Neural progenitor cell (in vitro differentiated cells): ENCODE measurements at regions not wholly inside any gene's neighbourhood (a gene's known extent, or its start where the extent isn't known, plus 50 kb on each side); places are given as distances from the start of the nearest gene placed in this dataset.

Experiments
- DNase-seq: peaks from one replicate; pipeline ENCODE4 v3.0.0-alpha.2; 2016; ENCODE audit warnings: low spot score
- H2AFZ ChIP-seq: fragments of 200-600 bp; sonication (generic); replicated peaks from 2 replicates; pipeline ENCODE4 v1.6.1; 2016; ENCODE audit warnings: antibody characterized with exemption
- H3F3A ChIP-seq: fragments of 200-600 bp; sonication (generic); 2 replicates; pipeline ENCODE4 v1.6.1; 2016; ENCODE audit warnings: antibody characterized with exemption, low read depth
- H3K27ac ChIP-seq: fragments of 200-600 bp; sonication (generic); 2 replicates; pipeline ENCODE4 v1.5.1; 2016; ENCODE audit warnings: mild to moderate bottlenecking
- H3K27me3 ChIP-seq: fragments of 200-600 bp; sonication (generic); 2 replicates; pipeline ENCODE4 v1.6.1; 2016; ENCODE audit warnings: mild to moderate bottlenecking, moderate library complexity
- H3K36me3 ChIP-seq: fragments of 200-600 bp; sonication (generic); 2 replicates; pipeline ENCODE4 v1.5.1; 2016
- H3K4me1 ChIP-seq: fragments of 200-600 bp; sonication (generic); 2 replicates; pipeline ENCODE4 v1.6.1; 2016; ENCODE audit warnings: mixed run types
- H3K4me2 ChIP-seq: fragments of 200-600 bp; sonication (generic); 2 replicates; pipeline ENCODE4 v1.6.1; 2016
- H3K4me3 ChIP-seq: fragments of 200-600 bp; sonication (generic); 2 replicates; pipeline ENCODE4 v1.5.1; 2016
- H3K79me2 ChIP-seq: fragments of 200-600 bp; sonication (generic); 2 replicates; pipeline ENCODE4 v1.6.1; 2016; ENCODE audit warnings: low read depth
- H3K9ac ChIP-seq: fragments of 200-600 bp; sonication (generic); 2 replicates; pipeline ENCODE4 v1.6.1; 2016
- H3K9me3 ChIP-seq: fragments of 200-600 bp; sonication (generic); 2 replicates; pipeline ENCODE4 v1.5.1; 2016; ENCODE audit warnings: low read depth
- H4K20me1 ChIP-seq: fragments of 200-600 bp; sonication (generic); 2 replicates; pipeline ENCODE4 v1.6.1; 2016; ENCODE audit warnings: low read depth
- H3K27ac Mint-ChIP-seq: 3 replicates; pipeline ENCODE4 v1.8.0; 2021; ENCODE audit warnings: mixed read lengths
- H3K27me3 Mint-ChIP-seq: 2 replicates; pipeline ENCODE4 v1.8.0; 2022; ENCODE audit warnings: low read depth, mild to moderate bottlenecking, inconsistent platforms, moderate library complexity, mixed read lengths; ENCODE audit not compliant: insufficient read depth
- H3K36me3 Mint-ChIP-seq: 3 replicates; pipeline ENCODE4 v1.8.0; 2021; ENCODE audit warnings: mixed read lengths
- H3K4me1 Mint-ChIP-seq: 3 replicates; pipeline ENCODE4 v1.8.0; 2021; ENCODE audit warnings: mixed read lengths
- H3K4me3 Mint-ChIP-seq: 3 replicates; pipeline ENCODE4 v1.8.0; 2021; ENCODE audit warnings: mild to moderate bottlenecking, moderate library complexity, mixed read lengths
- H3K9me3 Mint-ChIP-seq: 3 replicates; pipeline ENCODE4 v1.8.0; 2020; ENCODE audit warnings: mixed read lengths
- CTCF ChIP-seq: fragments of 200-600 bp; sonication (generic); IDR thresholded peaks from 2 replicates; pipeline ENCODE4 v1.5.1; 2017; ENCODE audit warnings: antibody characterized with exemption, mild to moderate bottlenecking
- EZH2 ChIP-seq: fragments of 200-600 bp; sonication (generic); IDR thresholded peaks from 2 replicates; pipeline ENCODE4 v1.6.1; 2017; ENCODE audit warnings: antibody characterized with exemption, mild to moderate bottlenecking, moderate library complexity
- EZH2phosphoT487 ChIP-seq: fragments of 200-600 bp; sonication (generic); IDR thresholded peaks from 2 replicates; pipeline ENCODE4 v1.6.1; 2017; ENCODE audit warnings: antibody characterized with exemption

GRCh38 chr11:43558146-43558545 is 122.4 kb upstream of the HSD17B12 start:
- H3K27me3 ChIP-seq, result peaks cover 20% of the 10 kb centered on the region
- DNase-seq, result peak; percentile 57
- no peak overlapping the region for H3K27ac ChIP-seq
- H3K36me3 ChIP-seq, result no peaks in the 10 kb centered on the region
- no peaks in the 10 kb centered on the region for H3K79me2 ChIP-seq
- Mint-ChIP-seq H3K27me3 (peaks cover 12% of the 10 kb centered on the region), H3K36me3 (peaks cover 8% of the 10 kb centered on the region), H3K4me3 (peak overlapping the region; percentile 92), H3K9me3 (peaks cover 6% of the 10 kb centered on the region), H3K27ac (peak overlapping the region; percentile 94), H3K4me1 (peaks cover 61% of the 10 kb centered on the region)
- peak overlapping the region; percentile 42 for H3K4me3 ChIP-seq
- no peak overlapping the region for H3K9ac ChIP-seq
- peak overlapping the region; percentile 43 for H2AFZ ChIP-seq
- peaks cover 54% of the 10 kb centered on the region for H3K4me1 ChIP-seq
- H4K20me1 ChIP-seq, result no peaks in the 10 kb centered on the region
- H3F3A ChIP-seq, result peaks cover 38% of the 10 kb centered on the region
- H3K9me3 ChIP-seq, result no peaks in the 10 kb centered on the region
- H3K4me2 ChIP-seq, result peak overlapping the region; percentile 82
- no peak for TF ChIP-seq CTCF
- TF ChIP-seq EZH2phosphoT487, result no peak
- TF ChIP-seq EZH2, result no peak

GRCh38 chr11:43558556-43559127 is 121.9 kb upstream of the HSD17B12 start:
- Mint-ChIP-seq H3K36me3 (peaks cover 11% of the 10 kb centered on the region), H3K4me1 (peaks cover 58% of the 10 kb centered on the region), H3K9me3 (peaks cover 9% of the 10 kb centered on the region), H3K27ac (peak overlapping the region; percentile 94), H3K27me3 (peaks cover 7% of the 10 kb centered on the region), H3K4me3 (peak overlapping the region; percentile 92)
- no peak overlapping the region for H3K9ac ChIP-seq
- no peak for DNase-seq
- peaks cover 38% of the 10 kb centered on the region for H3F3A ChIP-seq
- TF ChIP-seq CTCF (no peak), EZH2phosphoT487 (no peak), EZH2 (no peak)
- H3K4me3 ChIP-seq, result peak overlapping the region; percentile 42
- H2AFZ ChIP-seq, result no peak overlapping the region
- H3K4me2 ChIP-seq, result peak overlapping the region; percentile 82
- no peaks in the 10 kb centered on the region for H4K20me1 ChIP-seq
- H3K9me3 ChIP-seq, result no peaks in the 10 kb centered on the region
- H3K27ac ChIP-seq, result no peak overlapping the region
- H3K79me2 ChIP-seq, result no peaks in the 10 kb centered on the region
- H3K4me1 ChIP-seq, result peaks cover 54% of the 10 kb centered on the region
- peaks cover 20% of the 10 kb centered on the region for H3K27me3 ChIP-seq
- H3K36me3 ChIP-seq, result no peaks in the 10 kb centered on the region

- Histone ChIP-seq H3K4me2 (no peak overlapping the region), H3K79me2 (no peaks in the 10 kb centered on the region), H3K27ac (no peak overlapping the region), H3K4me3 (no peak overlapping the region), H3K9ac (no peak overlapping the region), H2AFZ (no peak overlapping the region), H3F3A (peaks cover 20% of the 10 kb centered on the region), H3K4me1 (peaks cover 24% of the 10 kb centered on the region), H4K20me1 (no peaks in the 10 kb centered on the region), H3K27me3 (peaks cover 18% of the 10 kb centered on the region), H3K9me3 (no peaks in the 10 kb centered on the region), H3K36me3 (no peaks in the 10 kb centered on the region)
- no peak for DNase-seq
- peaks cover 31% of the 10 kb centered on the region for H3K4me1 Mint-ChIP-seq
- H3K27ac Mint-ChIP-seq, result no peak overlapping the region
- H3K27me3 Mint-ChIP-seq, result peaks cover 8% of the 10 kb centered on the region
- no peak for TF ChIP-seq EZH2
- no peak for TF ChIP-seq EZH2phosphoT487
- TF ChIP-seq CTCF, result no peak
- peaks cover 14% of the 10 kb centered on the region for H3K36me3 Mint-ChIP-seq
- H3K9me3 Mint-ChIP-seq, result peaks cover 12% of the 10 kb centered on the region
- H3K4me3 Mint-ChIP-seq, result no peak overlapping the region
These were observed 118.7 kb upstream of the HSD17B12 start for GRCh38 chr11:43561832-43562231.
